Activated CD4-positive, alpha-beta memory T cell treated with anti-CD3 and anti-CD28 coated beads for 36 hours (primary cell): ENCODE measurements at regions not wholly inside any gene's neighbourhood (a gene's known extent, or its start where the extent isn't known, plus 50 kb on each side); places are given as distances from the start of the nearest gene placed in this dataset.

ENCODE experiments used
- CTCF ChIA-PET: fragments of 350-600 bp; sonication (Branson Sonifier 250); formaldehyde crosslinking; loops from one replicate; lab custom pipeline; 2021; ENCODE audit warnings: antibody characterized with exemption, inconsistent platforms; lab: Charles Lee
- POLR2A ChIA-PET: fragments of 350-600 bp; sonication (Branson Sonifier 250); formaldehyde crosslinking; loops from one replicate; lab custom pipeline; 2021; ENCODE audit warnings: antibody characterized with exemption; lab: Charles Lee
- DNase-seq: peaks from one replicate; pipeline ENCODE4 v3.0.0-alpha.2; 2020
- H3K27ac Mint-ChIP-seq: one replicate; pipeline ENCODE4 v1.8.0; 2021; ENCODE audit warnings: mixed read lengths
- H3K27me3 Mint-ChIP-seq: one replicate; pipeline ENCODE4 v1.8.0; 2021; ENCODE audit warnings: mixed read lengths
- H3K36me3 Mint-ChIP-seq: one replicate; pipeline ENCODE4 v1.8.0; 2021; ENCODE audit warnings: mixed read lengths
- H3K4me1 Mint-ChIP-seq: one replicate; pipeline ENCODE4 v1.8.0; 2021; ENCODE audit warnings: low read depth, mixed read lengths
- H3K4me3 Mint-ChIP-seq: one replicate; pipeline ENCODE4 v1.8.0; 2021; ENCODE audit warnings: mild to moderate bottlenecking, mixed read lengths
- H3K9me3 Mint-ChIP-seq: one replicate; pipeline ENCODE4 v1.8.0; 2021; ENCODE audit warnings: mixed read lengths
- intact Hi-C: fragments of 100-400 bp; cut with micrococcal nuclease; formaldehyde crosslinking; loops from one replicate; pipeline ENCODE4 v1.15.1; 2023

DNA sequence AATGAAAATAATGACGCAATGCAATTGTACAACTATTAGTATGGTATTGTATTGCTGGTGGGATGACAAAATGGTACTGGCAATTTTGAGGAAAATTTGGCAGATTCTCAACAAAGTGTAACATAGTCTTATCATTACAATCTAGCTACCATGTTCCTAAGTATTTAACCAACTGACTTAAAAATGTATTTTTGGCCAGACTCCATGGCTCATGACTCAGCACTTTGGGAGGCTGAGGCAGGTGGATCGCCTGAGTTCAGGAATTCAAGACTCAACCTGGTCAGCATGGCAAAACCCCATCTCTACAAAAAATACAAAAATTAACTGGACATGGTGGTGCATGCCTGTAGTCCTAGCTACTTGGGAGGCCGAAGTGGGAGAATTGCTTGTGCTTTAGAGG is 1409.5 kb downstream of the AACS start:
- ChIA-PET POLR2A (no interaction called here), CTCF (no interaction called here)
- no peak overlapping the region for H3K27ac Mint-ChIP-seq
- H3K4me1 Mint-ChIP-seq: no peaks in the 10 kb centered on the region
- H3K27me3 Mint-ChIP-seq: no peaks in the 10 kb centered on the region
- H3K9me3 Mint-ChIP-seq: peaks cover 24% of the 10 kb centered on the region
- intact Hi-C loops: no loop called here
- DNase-seq: no peak
- H3K4me3 Mint-ChIP-seq: no peak overlapping the region
- no peaks in the 10 kb centered on the region for H3K36me3 Mint-ChIP-seq

- Mint-ChIP-seq H3K9me3 (peaks cover 21% of the 10 kb centered on the region), H3K4me3 (no peak overlapping the region), H3K4me1 (peaks cover 6% of the 10 kb centered on the region), H3K27me3 (no peaks in the 10 kb centered on the region), H3K27ac (no peak overlapping the region), H3K36me3 (no peaks in the 10 kb centered on the region)
- intact Hi-C loops: no loop called here
- DNase-seq: no peak
- CTCF ChIA-PET: no interaction called here
- POLR2A ChIA-PET: no interaction called here
Observed at GRCh38 chr12:126480451-126480850, 1415.2 kb downstream of the AACS start.

GRCh38 chr12:126481688-126482087 is 1416.5 kb downstream of the AACS start:
- DNase-seq: no peak
- ChIA-PET POLR2A (no interaction called here), CTCF (no interaction called here)
- Mint-ChIP-seq H3K4me1 (peaks cover 6% of the 10 kb centered on the region), H3K9me3 (peaks cover 16% of the 10 kb centered on the region), H3K27ac (no peak overlapping the region), H3K4me3 (no peak overlapping the region), H3K27me3 (no peaks in the 10 kb centered on the region), H3K36me3 (no peaks in the 10 kb centered on the region)
- intact Hi-C loops: no loop called here

GRCh38 chr12:126482238-126482889 is 1417.1 kb downstream of the AACS start:
- no peak overlapping the region for H3K27ac Mint-ChIP-seq
- ChIA-PET CTCF (interaction anchor here (0.6 kb wide), 1 partner anchor 59 kb away, joined by 3 read pairs; no protein-coding TSS in a partner anchor), POLR2A (no interaction called here)
- H3K4me3 Mint-ChIP-seq: no peak overlapping the region
- peaks cover 16% of the 10 kb centered on the region for H3K9me3 Mint-ChIP-seq
- no peak for DNase-seq
- intact Hi-C loops: no loop called here
- peaks cover 6% of the 10 kb centered on the region for H3K4me1 Mint-ChIP-seq
- no peaks in the 10 kb centered on the region for H3K36me3 Mint-ChIP-seq
- H3K27me3 Mint-ChIP-seq: no peaks in the 10 kb centered on the region

DNA sequence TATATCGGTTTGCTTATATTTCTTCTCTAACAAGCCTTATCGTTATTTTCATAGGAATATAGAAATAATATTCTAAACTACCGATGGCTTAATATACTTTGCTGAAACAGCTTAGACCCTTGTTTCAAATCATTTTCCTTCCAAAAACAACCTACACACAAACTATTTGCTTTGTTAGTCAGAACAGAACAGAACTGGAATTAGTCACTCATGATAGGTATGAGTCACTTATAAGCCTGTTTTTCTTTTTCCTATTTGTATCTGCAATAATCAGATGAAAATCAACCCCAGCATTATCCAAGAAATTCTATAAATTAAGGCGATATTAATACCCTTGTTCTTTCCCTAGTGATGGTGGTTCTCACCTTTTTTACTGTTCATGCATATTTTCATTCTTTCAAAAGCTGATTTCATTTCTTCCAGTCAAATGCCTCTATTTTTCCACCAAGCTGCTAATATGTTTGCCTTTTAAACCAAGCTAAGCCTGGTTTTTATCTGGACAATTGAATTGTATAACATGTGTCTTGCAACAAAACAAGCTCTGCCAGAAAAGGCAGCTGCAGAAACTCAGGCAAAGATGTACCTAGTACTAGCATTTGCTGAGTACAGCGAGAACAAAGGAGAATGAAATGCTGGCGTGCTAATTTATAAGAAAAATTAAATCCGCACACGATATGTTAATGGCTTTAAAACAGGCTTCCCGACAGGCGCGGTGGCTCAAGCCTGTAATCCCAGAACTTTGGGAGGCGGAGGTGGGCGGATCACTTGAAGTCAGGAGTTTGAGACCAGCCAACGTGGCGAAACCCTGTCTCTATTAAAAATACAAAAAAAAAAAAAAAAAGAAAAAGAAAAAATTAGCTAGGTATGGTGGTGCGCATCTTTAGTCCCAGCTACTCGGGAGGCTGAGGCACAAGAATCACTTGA is 1418.2 kb downstream of the AACS start:
- Mint-ChIP-seq H3K4me3 (no peak overlapping the region), H3K27ac (no peak overlapping the region), H3K9me3 (peaks cover 14% of the 10 kb centered on the region), H3K4me1 (peaks cover 6% of the 10 kb centered on the region), H3K27me3 (no peaks in the 10 kb centered on the region), H3K36me3 (no peaks in the 10 kb centered on the region)
- intact Hi-C loops: no loop called here
- ChIA-PET POLR2A (no interaction called here), CTCF (interaction anchor here (0.6 kb wide), 1 partner anchor 58 kb away, joined by 3 read pairs; no protein-coding TSS in a partner anchor)
- no peak for DNase-seq

- intact Hi-C loops: no loop called here
Observed at GRCh38 chr12:126487431-126487980, 1422.3 kb downstream of the AACS start.

GRCh38 chr12:126488806-126489205 is 1423.6 kb downstream of the AACS start:
- no peak for DNase-seq
- Mint-ChIP-seq H3K27ac (no peak overlapping the region), H3K27me3 (no peaks in the 10 kb centered on the region), H3K36me3 (peaks cover 2% of the 10 kb centered on the region), H3K4me1 (no peaks in the 10 kb centered on the region), H3K9me3 (peaks cover 12% of the 10 kb centered on the region), H3K4me3 (no peak overlapping the region)
- intact Hi-C loops: no loop called here
- POLR2A ChIA-PET: no interaction called here
- CTCF ChIA-PET: no interaction called here

More at GRCh38 chr12:126487431-126487980, 1422.3 kb downstream of the AACS start:
- Mint-ChIP-seq H3K4me3 (no peak overlapping the region), H3K36me3 (peaks cover 2% of the 10 kb centered on the region), H3K9me3 (peaks cover 16% of the 10 kb centered on the region), H3K27ac (no peak overlapping the region), H3K4me1 (peaks cover 6% of the 10 kb centered on the region), H3K27me3 (no peaks in the 10 kb centered on the region)
- POLR2A ChIA-PET: no interaction called here
- CTCF ChIA-PET: no interaction called here
- no peak for DNase-seq

GRCh38 chr12:126492181-126492580 is 1426.9 kb downstream of the AACS start:
- Mint-ChIP-seq H3K27me3 (no peaks in the 10 kb centered on the region), H3K9me3 (peaks cover 12% of the 10 kb centered on the region), H3K36me3 (peaks cover 2% of the 10 kb centered on the region), H3K27ac (no peak overlapping the region), H3K4me3 (no peak overlapping the region), H3K4me1 (no peaks in the 10 kb centered on the region)
- intact Hi-C loops: no loop called here
- no peak for DNase-seq
- ChIA-PET POLR2A (no interaction called here), CTCF (no interaction called here)

- CTCF ChIA-PET: no interaction called here
- POLR2A ChIA-PET: no interaction called here
- Mint-ChIP-seq H3K27me3 (no peaks in the 10 kb centered on the region), H3K9me3 (peaks cover 12% of the 10 kb centered on the region), H3K36me3 (peaks cover 2% of the 10 kb centered on the region), H3K4me3 (no peak overlapping the region), H3K4me1 (no peaks in the 10 kb centered on the region), H3K27ac (no peak overlapping the region)
- no peak for DNase-seq
- intact Hi-C loops: no loop called here
Observed at GRCh38 chr12:126493366-126494108, 1428.3 kb downstream of the AACS start.

DNA sequence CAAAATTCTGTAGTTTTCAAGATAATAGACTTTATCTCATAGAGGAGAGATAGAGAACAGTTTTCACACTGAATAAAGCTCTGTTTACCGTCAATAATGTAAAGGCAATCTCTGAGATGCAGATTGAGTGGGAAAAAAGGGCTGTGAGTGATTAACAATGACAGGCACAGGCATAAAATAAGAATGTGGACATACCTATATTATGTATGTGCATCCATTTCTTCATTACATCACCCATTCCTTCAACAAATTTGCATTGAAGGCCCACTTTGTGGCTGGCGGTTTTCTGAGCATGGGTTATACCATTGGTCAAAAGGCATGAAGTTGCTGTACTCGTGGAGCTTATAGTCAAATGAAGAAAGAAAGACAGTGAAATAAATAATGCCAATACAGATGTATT is 1431.0 kb downstream of the AACS start:
- H3K27ac Mint-ChIP-seq: no peak overlapping the region
- H3K36me3 Mint-ChIP-seq: peaks cover 2% of the 10 kb centered on the region
- intact Hi-C loops: no loop called here
- CTCF ChIA-PET: interaction anchor here (0.7 kb wide), 1 partner anchor 126 kb away, joined by 3 read pairs; no protein-coding TSS in a partner anchor
- POLR2A ChIA-PET: no interaction called here
- no peaks in the 10 kb centered on the region for H3K4me1 Mint-ChIP-seq
- no peak overlapping the region for H3K4me3 Mint-ChIP-seq
- DNase-seq: no peak
- peaks cover 5% of the 10 kb centered on the region for H3K9me3 Mint-ChIP-seq
- H3K27me3 Mint-ChIP-seq: no peaks in the 10 kb centered on the region

- no peak overlapping the region for H3K27ac Mint-ChIP-seq
- intact Hi-C loops: loop anchor here (10.0 kb wide), 1 partner anchor 78 kb away; no protein-coding TSS in a partner anchor
- ChIA-PET CTCF (no interaction called here), POLR2A (no interaction called here)
- H3K4me3 Mint-ChIP-seq: no peak overlapping the region
- peaks cover 1% of the 10 kb centered on the region for H3K36me3 Mint-ChIP-seq
- H3K27me3 Mint-ChIP-seq: no peaks in the 10 kb centered on the region
- DNase-seq: no peak
- peaks cover 4% of the 10 kb centered on the region for H3K4me1 Mint-ChIP-seq
- H3K9me3 Mint-ChIP-seq: peaks cover 9% of the 10 kb centered on the region
Observed at GRCh38 chr12:126506426-126507182, 1441.4 kb downstream of the AACS start.
